HEK293T (cell line): ENCODE measurements at regions not wholly inside any gene's neighbourhood (a gene's known extent, or its start where the extent isn't known, plus 50 kb on each side); places are given as distances from the start of the nearest gene placed in this dataset.

Experiments used
- BHLHE40 ChIP-seq: fragments of 450-650 bp; IDR thresholded peaks from 2 replicates; pipeline ENCODE4 v1.6.1; 2016; ENCODE audit warnings: mild to moderate bottlenecking, moderate library complexity, borderline replicate concordance
- FOXA1 ChIP-seq: fragments of 450-650 bp; IDR thresholded peaks from 2 replicates; pipeline ENCODE4 v1.6.1; 2016; ENCODE audit warnings: mild to moderate bottlenecking
- FOXM1 ChIP-seq: fragments of 450-650 bp; IDR thresholded peaks from 2 replicates; pipeline ENCODE4 v1.6.1; 2017; ENCODE audit warnings: mild to moderate bottlenecking, borderline replicate concordance
- HDGF ChIP-seq: fragments of 450-650 bp; IDR thresholded peaks from 2 replicates; pipeline ENCODE4 v1.6.1; 2017; ENCODE audit warnings: antibody characterized with exemption, borderline replicate concordance
- L3MBTL2 ChIP-seq: fragments of 450-650 bp; conservative IDR thresholded peaks from 2 replicates; pipeline ENCODE4 v1.6.1; 2016; ENCODE audit warnings: mild to moderate bottlenecking
- NFRKB ChIP-seq: fragments of 450-650 bp; IDR thresholded peaks from 2 replicates; pipeline ENCODE4 v1.6.1; 2016; ENCODE audit warnings: mild to moderate bottlenecking, moderate library complexity
- SP1 ChIP-seq: fragments of 450-650 bp; IDR thresholded peaks from 2 replicates; pipeline ENCODE4 v1.6.1; 2017
- TARDBP ChIP-seq: fragments of 450-650 bp; IDR thresholded peaks from 2 replicates; pipeline ENCODE4 v1.6.1; 2016
- ZNF384 ChIP-seq: fragments of 450-650 bp; IDR thresholded peaks from 2 replicates; pipeline ENCODE4 v1.6.1; 2016
- TF ChIP-seq, protein P1 (sequence below): fragments of 450-650 bp; IDR thresholded peaks from 2 replicates; pipeline ENCODE4 v1.6.1; 2016

GRCh38 chr1:55313903-55314302 is 98.7 kb upstream of the USP24 start:
- TF ChIP-seq BHLHE40, result no peak
- TF ChIP-seq HDGF, result no peak
- no peak for TF ChIP-seq FOXM1
- no peak for TF ChIP-seq TARDBP
- TF ChIP-seq NFRKB, result no peak
- no peak for TF ChIP-seq L3MBTL2
- TF ChIP-seq ZNF384, result no peak
- TF ChIP-seq SP1, result no peak
- TF ChIP-seq, protein P1, sequence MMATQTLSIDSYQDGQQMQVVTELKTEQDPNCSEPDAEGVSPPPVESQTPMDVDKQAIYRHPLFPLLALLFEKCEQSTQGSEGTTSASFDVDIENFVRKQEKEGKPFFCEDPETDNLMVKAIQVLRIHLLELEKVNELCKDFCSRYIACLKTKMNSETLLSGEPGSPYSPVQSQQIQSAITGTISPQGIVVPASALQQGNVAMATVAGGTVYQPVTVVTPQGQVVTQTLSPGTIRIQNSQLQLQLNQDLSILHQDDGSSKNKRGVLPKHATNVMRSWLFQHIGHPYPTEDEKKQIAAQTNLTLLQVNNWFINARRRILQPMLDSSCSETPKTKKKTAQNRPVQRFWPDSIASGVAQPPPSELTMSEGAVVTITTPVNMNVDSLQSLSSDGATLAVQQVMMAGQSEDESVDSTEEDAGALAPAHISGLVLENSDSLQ, result no peak
- no peak for TF ChIP-seq FOXA1
